ENCODE measurements at regions not wholly inside any gene's neighbourhood (a gene's known extent, or its start where the extent isn't known, plus 50 kb on each side); places are given as distances from the start of the nearest gene placed in this dataset.
"Not testable (repeated sequence)": the region's sequence is repeated elsewhere in the genome, so short reads cannot be mapped to it uniquely, and the experiment has no call there.

GRCh38 chr14:105746800-105747502 is 220.6 kb downstream of the TMEM121 start:
- not testable (repeated sequence) for TF ChIP-seq CTCF (IDR thresholded peaks at IDR 0.05); EZH2 (IDR thresholded peaks at IDR 0.05; ENCODE audit: borderline replicate concordance, insufficient read depth, low read depth, low read length, poor library complexity, severe bottlenecking)
